ENCODE measurements at regions not wholly inside any gene's neighbourhood (a gene's known extent, or its start where the extent isn't known, plus 50 kb on each side); places are given as distances from the start of the nearest gene placed in this dataset.

GRCh38 chr10:9028231-9028630 is 973.7 kb downstream of the GATA3 start:
- TF ChIP-seq CTCF (IDR thresholded peaks at IDR 0.05; ENCODE audit: insufficient read depth, low read length, poor library complexity, severe bottlenecking) (no peak), EZH2phosphoT487 (conservative IDR thresholded peaks at IDR 0.05; ENCODE audit: low read length) (no peak)
